H9 (cell line): ENCODE measurements at regions not wholly inside any gene's neighbourhood (a gene's known extent, or its start where the extent isn't known, plus 50 kb on each side); places are given as distances from the start of the nearest gene placed in this dataset.

ENCODE experiments used
- DNase-seq: peaks from one replicate; pipeline ENCODE4 v3.0.0-alpha.2; 2017
- H2AFZ ChIP-seq: one replicate; pipeline ENCODE4 v1.6.1; 2013; ENCODE audit warnings: mild to moderate bottlenecking, low read length, control low read depth, moderate library complexity
- H2AK5ac ChIP-seq: 2 replicates; pipeline ENCODE4 v1.6.1; 2013; ENCODE audit warnings: low read length, control low read depth, mixed read lengths; ENCODE audit not compliant: insufficient read length
- H2BK120ac ChIP-seq: one replicate; pipeline ENCODE4 v1.6.1; 2013; ENCODE audit warnings: low read depth, mild to moderate bottlenecking, low read length, control low read depth, inconsistent platforms; ENCODE audit not compliant: poor library complexity, severe bottlenecking
- H2BK12ac ChIP-seq: 2 replicates; pipeline ENCODE4 v1.6.1; 2013; ENCODE audit warnings: low read length, control low read depth, mixed read lengths, low read depth; ENCODE audit not compliant: insufficient read length
- H2BK15ac ChIP-seq: 2 replicates; pipeline ENCODE4 v1.6.1; 2013; ENCODE audit warnings: low read depth, low read length, control low read depth
- H2BK20ac ChIP-seq: one replicate; pipeline ENCODE4 v1.6.1; 2013; ENCODE audit warnings: low read depth, mild to moderate bottlenecking, low read length, control low read depth, inconsistent platforms; ENCODE audit not compliant: poor library complexity, severe bottlenecking
- H2BK5ac ChIP-seq: 2 replicates; pipeline ENCODE4 v1.6.1; 2013; ENCODE audit warnings: low read length, control low read depth, mixed read lengths; ENCODE audit not compliant: insufficient read length
- H3K14ac ChIP-seq: 2 replicates; pipeline ENCODE4 v1.6.1; 2013; ENCODE audit warnings: low read length, control low read depth; ENCODE audit not compliant: insufficient read depth
- H3K18ac ChIP-seq: 2 replicates; pipeline ENCODE4 v1.6.1; 2013; ENCODE audit warnings: low read depth, mild to moderate bottlenecking, mixed read lengths, low read length, control low read depth; ENCODE audit not compliant: insufficient read length
- H3K23ac ChIP-seq: 2 replicates; pipeline ENCODE4 v1.6.1; 2013; ENCODE audit warnings: low read length, control low read depth, mixed read lengths, low read depth; ENCODE audit not compliant: insufficient read length
- H3K23me2 ChIP-seq: 2 replicates; pipeline ENCODE4 v1.6.1; 2013; ENCODE audit warnings: low read depth, mild to moderate bottlenecking, mixed read lengths, low read length, control low read depth; ENCODE audit not compliant: insufficient read length, poor library complexity, severe bottlenecking
- H3K27ac ChIP-seq: 2 replicates; pipeline ENCODE4 v1.5.1; 2013; ENCODE audit warnings: low read length, control low read depth, mixed read lengths, low read depth; ENCODE audit not compliant: insufficient read length
- H3K27me3 ChIP-seq: 2 replicates; pipeline ENCODE4 v1.6.1; 2013; ENCODE audit warnings: low read length, control low read depth, inconsistent platforms; ENCODE audit not compliant: insufficient read depth
- H3K4ac ChIP-seq: 2 replicates; pipeline ENCODE4 v1.6.1; 2013; ENCODE audit warnings: low read depth, mild to moderate bottlenecking, control low read depth, inconsistent platforms, low read length, moderate library complexity
- H3K4me1 ChIP-seq: 2 replicates; pipeline ENCODE4 v1.6.1; 2013; ENCODE audit warnings: low read length, control low read depth, inconsistent platforms; ENCODE audit not compliant: insufficient read depth
- H3K4me2 ChIP-seq: 2 replicates; pipeline ENCODE4 v1.6.1; 2013; ENCODE audit warnings: low read length, control low read depth, mixed read lengths; ENCODE audit not compliant: insufficient read length, insufficient read depth
- H3K56ac ChIP-seq: 2 replicates; pipeline ENCODE4 v1.6.1; 2013; ENCODE audit warnings: low read depth, mild to moderate bottlenecking, mixed read lengths, low read length, control low read depth; ENCODE audit not compliant: insufficient read length
- H3K79me1 ChIP-seq: 2 replicates; pipeline ENCODE4 v1.6.1; 2013; ENCODE audit warnings: low read depth, mild to moderate bottlenecking, moderate library complexity, low read length, control low read depth, inconsistent platforms; ENCODE audit not compliant: insufficient read depth, poor library complexity, severe bottlenecking
- H3K79me2 ChIP-seq: 2 replicates; pipeline ENCODE4 v1.6.1; 2013; ENCODE audit warnings: low read length, control low read depth, inconsistent platforms; ENCODE audit not compliant: insufficient read depth
- H3K9ac ChIP-seq: 2 replicates; pipeline ENCODE4 v1.6.1; 2013; ENCODE audit warnings: low read length, control low read depth, mixed read lengths; ENCODE audit not compliant: insufficient read length; ENCODE audit errors: extremely low read depth
- H3K9me3 ChIP-seq: one replicate; pipeline ENCODE4 v1.6.1; 2013; ENCODE audit warnings: low read depth, low read length, inconsistent platforms; ENCODE audit not compliant: control insufficient read depth
- H3T11ph ChIP-seq: one replicate; pipeline ENCODE4 v1.6.1; 2013; ENCODE audit warnings: mild to moderate bottlenecking, low read length, control low read depth, inconsistent platforms
- H4K20me1 ChIP-seq: one replicate; pipeline ENCODE4 v1.6.1; 2013; ENCODE audit not compliant: control insufficient read depth, insufficient read length, insufficient read depth
- H4K5ac ChIP-seq: 2 replicates; pipeline ENCODE4 v1.6.1; 2013; ENCODE audit warnings: low read depth, mild to moderate bottlenecking, mixed read lengths, low read length, control low read depth; ENCODE audit not compliant: insufficient read length
- H4K8ac ChIP-seq: replicated peaks from 2 replicates; pipeline ENCODE4 v1.6.1; 2013; ENCODE audit warnings: low read length, control low read depth, mixed read lengths, low read depth; ENCODE audit not compliant: insufficient read length
- H4K91ac ChIP-seq: 2 replicates; pipeline ENCODE4 v1.6.1; 2013; ENCODE audit warnings: low read depth, mild to moderate bottlenecking, moderate library complexity, mixed read lengths, low read length, control low read depth; ENCODE audit not compliant: insufficient read length
- H3K27ac Mint-ChIP-seq, 3 experiments: 2 replicates in 2 of 3; 3 replicates in 1 of 3; pipeline ENCODE4 v1.8.0; 2020 to 2021; ENCODE audit warnings: mixed read lengths in 3 of 3, mild to moderate bottlenecking in 1 of 3, moderate library complexity in 1 of 3
- H3K27me3 Mint-ChIP-seq: 2 replicates; pipeline ENCODE4 v1.8.0; 2021; ENCODE audit warnings: low read depth, mild to moderate bottlenecking, moderate library complexity, mixed read lengths
- H3K36me3 Mint-ChIP-seq, 3 experiments: 2 replicates in 2 of 3; 3 replicates in 1 of 3; pipeline ENCODE4 v1.8.0; 2020 to 2021; ENCODE audit warnings: low read depth in 3 of 3, mixed read lengths in 3 of 3; ENCODE audit not compliant: insufficient read depth in 1 of 3
- H3K4me1 Mint-ChIP-seq, 2 experiments: 2 replicates each; pipeline ENCODE4 v1.8.0; 2020; ENCODE audit warnings: mixed read lengths in 2 of 2
- H3K4me3 Mint-ChIP-seq, 2 experiments: 2 replicates in 1 of 2; 3 replicates in 1 of 2; pipeline ENCODE4 v1.8.0; 2020 to 2021; ENCODE audit warnings: mild to moderate bottlenecking in 2 of 2, mixed read lengths in 2 of 2, moderate library complexity in 1 of 2
- H3K9me3 Mint-ChIP-seq, 2 experiments: 2 replicates in 1 of 2; 3 replicates in 1 of 2; pipeline ENCODE4 v1.8.0; 2020; ENCODE audit warnings: mild to moderate bottlenecking in 2 of 2, mixed read lengths in 2 of 2, moderate library complexity in 1 of 2
- CTCF ChIP-seq: fragments of 200-600 bp; sonication (generic); conservative IDR thresholded peaks from 3 replicates; pipeline ENCODE4 v1.8.0; 2021; ENCODE audit warnings: antibody characterized with exemption, mild to moderate bottlenecking
- WGBS: extraction: QIAGEN DNeasy Blood & Tissue Kit; methylation state at CpG from one replicate; pipeline ENCODE4 v1.1.7; 2013; ENCODE audit warnings: missing lambda C conversion rate, low lambda C conversion rate, mixed read lengths; ENCODE audit not compliant: insufficient read length; ENCODE audit errors: extremely low coverage; 5-methylcytosine and 5-hydroxymethylcytosine counted together

GRCh38 chr13:74335370-74335769, 201.2 kb upstream of the KLF12 start:
- Histone ChIP-seq H2AFZ (no peak overlapping the region), H4K91ac (no peak overlapping the region), H3K79me2 (no peaks in the 10 kb centered on the region), H3K14ac (no peak overlapping the region), H4K20me1 (no peaks in the 10 kb centered on the region), H2AK5ac (no peak overlapping the region), H4K8ac (no peak overlapping the region), H3K4ac (no peak overlapping the region), H3K56ac (no peak overlapping the region), H3K9me3 (no peaks in the 10 kb centered on the region), H2BK20ac (no peak overlapping the region), H3K9ac (no peak overlapping the region), H3K27ac (no peak overlapping the region), H3T11ph (no peak overlapping the region), H2BK12ac (no peak overlapping the region), H3K23ac (no peak overlapping the region), H3K27me3 (no peaks in the 10 kb centered on the region), H4K5ac (no peak overlapping the region), H3K79me1 (no peaks in the 10 kb centered on the region), H3K4me1 (no peaks in the 10 kb centered on the region; the same call in 1 of the 2 replicates), H2BK120ac (no peak overlapping the region), H2BK5ac (no peak overlapping the region), H2BK15ac (no peak overlapping the region), H3K4me2 (no peak overlapping the region), H3K18ac (no peak overlapping the region), H3K23me2 (no peaks in the 10 kb centered on the region)
- no peak for DNase-seq
- WGBS, result no CpG with 5 or more reads among the region's 2 CpGs
- no peaks in the 10 kb centered on the region for H3K27me3 Mint-ChIP-seq
- peaks cover 0 to 7% of the 10 kb centered on the region in 2 experiments; a peak in 2 of 4 replicates for H3K4me1 Mint-ChIP-seq
- no peak overlapping the region for H3K27ac Mint-ChIP-seq
- H3K36me3 Mint-ChIP-seq, result no peaks in the 10 kb centered on the region
- no peak for TF ChIP-seq CTCF
- H3K9me3 Mint-ChIP-seq, result no peaks in the 10 kb centered on the region
- H3K4me3 Mint-ChIP-seq, result no peak overlapping the region
